HG03571 (cell line): ENCODE measurements at regions not wholly inside any gene's neighbourhood (a gene's known extent, or its start where the extent isn't known, plus 50 kb on each side); places are given as distances from the start of the nearest gene placed in this dataset.

Source experiments
- ATAC-seq: cut with Tn5 transposase; IDR thresholded peaks from one replicate; pipeline ENCODE4 v1.9.1; 2021; ENCODE audit not compliant: unreplicated experiment

DNA sequence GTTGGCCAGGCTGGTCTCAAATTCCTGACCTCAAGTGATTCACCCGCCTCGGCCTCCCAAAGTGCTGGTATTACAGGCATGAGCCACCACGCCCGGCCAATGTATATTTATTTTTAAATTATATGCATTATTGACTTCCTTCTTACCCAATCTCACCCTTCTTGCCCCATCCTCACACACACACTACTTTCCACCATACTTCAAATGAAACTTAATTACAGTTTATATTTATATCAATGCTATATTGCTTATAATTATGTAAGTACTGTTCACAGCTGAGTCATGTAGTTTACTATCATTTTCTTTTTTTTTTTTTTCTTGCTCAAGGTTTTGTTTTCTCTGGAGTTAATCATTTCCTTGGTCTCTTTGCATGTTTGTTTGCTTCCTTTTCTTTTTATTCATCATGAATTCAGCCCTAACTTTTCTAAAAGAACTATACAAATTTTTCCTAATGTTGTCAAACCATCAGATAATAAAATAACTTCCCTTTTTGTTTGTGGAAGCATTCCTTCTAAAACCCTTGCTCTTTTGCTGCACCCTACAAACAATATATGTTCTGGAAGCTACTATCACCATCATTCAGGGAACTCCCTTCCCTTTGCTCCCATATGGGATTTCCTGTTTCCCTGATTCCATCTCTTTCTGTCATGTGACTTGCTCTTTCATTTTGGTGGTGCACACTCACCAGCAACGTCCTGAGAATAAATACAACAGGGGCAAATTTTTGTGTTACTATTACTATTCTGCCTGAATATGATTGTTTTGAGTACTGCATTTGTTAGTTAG, 201.7 kb upstream of the SASH1 start:
- ATAC-seq, result no peak

DNA sequence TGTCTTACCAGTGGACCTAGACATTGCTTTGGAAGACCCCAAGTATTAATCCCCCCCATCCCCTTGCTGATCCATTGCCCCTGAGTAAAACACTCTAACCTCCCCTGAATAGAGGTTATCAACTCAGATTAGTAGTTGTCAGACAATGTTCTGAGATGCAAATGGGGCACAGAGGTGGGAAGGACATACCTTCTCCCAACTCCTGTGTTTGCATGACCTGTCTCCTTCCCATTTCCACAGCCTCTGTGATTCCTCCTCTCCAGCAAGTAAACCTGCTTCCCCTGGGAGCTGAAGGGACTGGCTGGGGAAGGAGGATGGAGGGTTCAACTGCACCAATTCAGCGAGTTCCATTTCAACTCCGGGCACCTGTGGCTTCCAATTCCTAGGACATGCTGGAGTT, 199.8 kb upstream of the SASH1 start:
- no peak for ATAC-seq

DNA sequence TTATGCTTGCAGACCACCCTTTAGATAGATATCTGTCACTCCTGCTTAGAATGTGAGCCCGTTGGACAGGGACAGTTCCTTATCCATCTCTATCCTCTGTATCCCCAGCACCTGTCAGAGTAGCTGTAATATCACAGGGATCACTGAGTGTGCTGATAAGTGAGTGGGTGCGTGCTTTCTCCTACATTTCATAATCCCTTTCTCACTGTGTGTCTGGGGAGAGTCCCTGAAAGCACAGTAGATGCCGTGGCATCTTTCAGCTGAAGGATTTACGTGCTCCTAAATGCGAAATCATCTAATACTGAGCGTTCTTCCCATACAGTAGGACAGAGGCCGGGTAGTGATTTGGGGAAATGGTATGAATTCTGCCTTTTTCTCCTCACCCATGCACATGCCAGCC, 198.9 kb upstream of the SASH1 start:
- no peak for ATAC-seq

DNA sequence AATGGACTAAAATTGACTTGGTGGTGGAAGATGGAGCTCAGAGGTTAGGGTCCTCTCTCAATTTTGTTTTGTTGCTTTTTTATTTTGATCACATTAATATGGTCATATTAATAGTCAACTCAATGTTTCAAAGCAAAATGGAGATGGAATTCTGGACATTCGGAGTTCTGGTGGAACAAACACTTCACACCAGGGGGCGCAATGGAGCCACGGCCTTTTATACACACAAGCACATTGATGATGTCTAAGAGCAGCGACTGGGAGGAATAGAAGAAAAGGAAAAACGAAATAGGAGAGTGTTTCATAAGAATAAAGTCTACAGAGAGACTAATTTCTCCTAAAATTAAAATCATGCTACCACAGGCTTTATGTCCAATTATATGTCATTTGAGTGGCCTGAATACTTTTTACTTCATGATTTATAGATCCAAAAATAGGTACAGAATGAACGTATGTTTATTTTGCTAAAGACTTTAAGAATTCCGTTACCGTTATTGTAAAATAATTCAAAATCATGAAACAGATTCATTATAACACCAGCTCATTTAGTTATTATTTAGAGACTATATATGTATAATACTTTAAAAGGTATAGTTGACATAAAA, 197.6 kb upstream of the SASH1 start:
- peak; percentile 80 for ATAC-seq

DNA sequence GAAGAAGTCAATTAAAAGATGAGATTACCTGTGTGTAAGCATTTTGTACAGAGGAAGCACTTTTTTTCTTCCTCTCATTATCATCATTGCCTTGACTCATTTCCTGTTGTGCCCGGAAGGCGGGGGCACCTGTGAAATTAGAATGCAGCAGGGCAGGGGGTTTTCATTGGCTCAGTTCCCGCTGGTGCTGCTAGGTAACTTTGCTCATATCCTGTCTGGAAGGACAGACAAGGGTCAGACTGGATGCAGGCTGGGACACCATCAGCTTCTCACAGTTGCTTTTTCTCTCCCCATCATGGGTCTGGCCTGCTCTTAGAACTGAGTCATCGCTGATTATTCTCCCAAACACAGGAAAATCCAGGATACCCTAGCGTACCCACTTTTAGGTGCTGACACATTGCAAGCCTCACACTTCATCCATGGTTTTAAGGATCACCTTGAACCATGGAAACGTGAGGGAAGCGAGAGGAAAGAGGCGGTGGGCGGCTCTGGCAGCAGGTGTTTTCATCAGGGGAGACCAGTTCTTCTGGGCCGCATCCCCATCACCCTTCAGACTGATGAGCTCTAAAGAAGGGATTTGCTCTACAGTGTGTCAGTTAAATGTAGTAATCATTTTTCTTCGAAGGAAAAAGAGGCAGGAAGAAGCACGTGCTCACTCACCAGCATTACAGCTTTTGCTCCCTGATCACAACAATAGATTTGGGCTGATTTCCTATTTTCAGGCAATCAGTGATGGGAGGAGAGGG, 195.7 kb upstream of the SASH1 start:
- no peak for ATAC-seq

DNA sequence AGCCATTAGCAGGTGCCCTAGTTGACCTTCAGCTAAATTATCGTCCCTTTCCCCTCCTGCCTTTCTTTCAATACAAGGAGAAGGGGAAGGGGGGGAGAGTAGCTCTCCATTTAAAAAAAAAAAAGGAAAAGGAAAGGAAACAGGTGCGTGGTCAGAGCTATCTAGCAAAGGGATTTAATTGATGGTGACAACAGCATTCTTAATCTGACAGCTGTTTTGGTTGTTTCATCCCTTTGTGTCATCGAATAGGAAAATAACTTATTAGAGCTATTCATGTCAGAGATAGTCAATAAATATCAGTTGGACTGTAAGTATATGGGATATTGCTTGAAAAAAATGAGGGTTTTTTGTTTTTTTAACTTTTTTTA, 195.2 kb upstream of the SASH1 start:
- no peak for ATAC-seq

DNA sequence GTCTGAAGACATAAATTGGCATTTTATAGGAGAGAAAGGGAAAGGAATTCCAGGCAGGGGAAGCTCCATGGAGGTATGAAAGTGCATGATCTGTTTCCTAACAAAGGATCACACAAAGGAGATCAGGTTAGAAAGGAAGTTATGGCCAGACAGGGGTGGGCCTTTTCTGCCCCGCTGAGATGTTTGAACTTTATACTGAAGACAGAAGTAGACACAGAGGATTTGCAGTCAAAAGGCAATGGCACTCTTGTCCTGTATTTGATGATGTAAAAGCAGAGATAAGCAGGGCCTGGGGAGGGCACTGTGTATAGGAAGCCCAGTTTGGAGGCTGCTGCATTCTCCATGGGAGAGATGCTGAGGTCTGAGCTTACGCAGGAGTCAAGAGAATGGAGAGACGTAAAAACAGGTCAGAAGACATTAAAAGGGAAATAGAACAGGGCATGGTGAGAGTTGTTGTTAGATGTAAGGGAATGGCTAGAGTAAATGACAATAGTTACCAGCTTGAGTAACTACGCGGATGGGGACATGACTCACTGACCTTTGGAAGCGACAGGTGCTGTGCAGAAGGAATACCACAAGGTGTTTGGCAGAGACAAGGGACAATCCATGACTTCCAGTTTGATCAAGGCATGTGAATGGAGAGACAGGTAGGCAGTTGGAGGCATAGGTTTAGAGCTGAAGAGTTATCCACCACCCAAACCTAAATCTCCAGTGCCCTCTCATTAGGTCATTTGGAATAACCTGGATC, 190.6 kb upstream of the SASH1 start:
- no peak for ATAC-seq

DNA sequence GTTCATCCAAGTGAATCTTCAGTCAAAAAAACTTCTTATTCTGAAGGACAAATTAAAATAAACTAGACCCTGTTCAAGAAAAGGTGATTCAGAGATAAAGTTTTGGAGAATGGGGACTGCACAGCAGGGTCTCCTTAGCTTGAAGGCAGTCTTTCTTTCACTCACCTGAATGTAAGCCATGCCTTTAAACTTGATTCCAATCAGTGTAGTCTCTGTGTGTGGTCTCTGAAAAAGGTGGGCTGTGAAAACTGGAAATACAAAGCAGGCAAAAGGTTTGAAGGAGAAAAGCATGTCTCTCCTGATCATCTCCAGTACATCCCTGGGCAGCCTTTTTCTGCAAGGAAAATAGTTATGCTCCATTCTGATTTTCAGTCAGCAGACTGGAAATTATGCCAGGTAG, 188.0 kb upstream of the SASH1 start:
- ATAC-seq, result no peak

DNA sequence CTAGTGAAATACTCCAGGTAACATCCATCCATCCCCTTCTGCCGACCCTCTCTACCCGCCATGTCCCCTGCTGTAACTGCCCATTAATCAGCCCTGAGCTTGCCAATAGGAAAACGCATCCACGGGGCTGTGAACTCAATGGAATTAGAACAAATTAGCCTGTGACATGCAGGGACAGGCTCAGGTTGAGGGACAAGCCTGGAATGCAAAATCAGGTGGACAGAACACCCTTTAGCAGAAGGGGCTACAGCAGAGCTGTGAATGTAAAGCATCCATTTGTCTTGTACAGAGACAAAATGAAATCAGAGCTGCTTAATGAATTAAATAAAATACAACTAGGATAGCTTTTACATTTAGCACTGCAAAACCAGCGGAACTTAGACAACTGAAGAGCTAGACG, 187.3 kb upstream of the SASH1 start:
- ATAC-seq, result no peak

DNA sequence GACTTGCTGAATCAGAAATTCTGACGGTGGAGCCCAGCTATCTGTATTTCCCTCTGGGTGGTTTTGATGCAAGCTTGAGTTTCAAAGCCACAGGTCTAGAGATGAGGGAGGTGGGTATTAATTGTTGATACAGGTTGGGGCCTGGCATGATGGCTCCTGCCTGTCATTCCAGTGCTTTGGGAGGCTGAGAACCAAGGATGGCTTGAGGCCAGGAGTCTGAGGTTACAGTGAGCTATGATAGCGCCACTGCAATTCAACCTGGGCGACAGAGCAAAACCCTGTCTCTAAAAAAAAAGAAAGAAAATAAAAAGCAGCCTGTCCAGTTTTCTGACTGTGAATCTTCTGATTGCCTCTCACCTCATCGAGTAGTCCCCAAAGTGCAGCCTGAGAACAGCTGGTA, 184.8 kb upstream of the SASH1 start:
- no peak for ATAC-seq

DNA sequence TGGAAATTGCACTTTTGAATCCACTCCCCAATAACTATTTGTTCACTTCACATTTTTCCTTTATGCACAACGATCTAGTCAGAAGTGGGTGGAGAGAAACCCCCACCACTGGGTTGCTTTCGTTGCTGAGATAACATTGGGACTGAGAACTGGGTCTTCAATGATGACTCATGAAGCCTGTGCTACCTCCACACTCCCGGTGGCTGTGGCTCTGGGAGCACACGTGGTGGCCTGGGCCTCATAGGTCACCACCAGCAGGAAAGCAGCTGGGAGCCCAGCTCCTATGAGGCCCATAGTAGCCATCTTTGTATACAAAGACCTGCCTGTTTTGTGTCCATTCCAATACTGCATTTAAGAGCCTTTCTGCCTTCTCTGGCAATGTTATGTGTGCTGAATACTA, 178.0 kb upstream of the SASH1 start:
- no peak for ATAC-seq

DNA sequence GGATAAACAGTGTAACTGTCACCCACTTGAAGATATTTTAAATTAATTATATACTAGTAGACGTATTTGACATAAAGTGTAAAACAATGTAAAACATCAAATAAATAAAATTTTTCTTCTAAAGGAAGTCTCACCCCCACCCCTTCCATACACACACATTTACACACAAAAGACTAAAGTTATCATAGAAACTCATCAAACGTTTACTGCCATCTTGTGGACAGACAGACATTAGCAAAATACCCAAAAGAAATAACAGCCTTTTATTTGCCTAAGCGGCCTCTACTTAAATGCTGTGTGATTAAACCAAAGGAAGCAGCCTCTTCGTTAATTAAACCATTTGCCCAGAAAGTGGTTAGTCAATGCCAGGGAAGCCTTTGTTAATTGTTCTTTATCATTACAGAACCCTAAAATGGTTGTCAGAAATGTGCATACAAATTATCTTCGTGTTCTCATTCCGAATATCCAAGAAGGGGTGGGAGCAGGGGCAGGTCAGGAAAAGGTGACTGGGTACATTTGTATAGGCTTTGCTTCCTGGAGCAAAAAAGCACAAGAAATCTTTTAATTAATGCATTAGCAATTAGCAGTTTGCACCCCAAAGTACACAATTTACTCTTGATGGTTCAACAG, 176.2 kb upstream of the SASH1 start:
- ATAC-seq, result no peak

DNA sequence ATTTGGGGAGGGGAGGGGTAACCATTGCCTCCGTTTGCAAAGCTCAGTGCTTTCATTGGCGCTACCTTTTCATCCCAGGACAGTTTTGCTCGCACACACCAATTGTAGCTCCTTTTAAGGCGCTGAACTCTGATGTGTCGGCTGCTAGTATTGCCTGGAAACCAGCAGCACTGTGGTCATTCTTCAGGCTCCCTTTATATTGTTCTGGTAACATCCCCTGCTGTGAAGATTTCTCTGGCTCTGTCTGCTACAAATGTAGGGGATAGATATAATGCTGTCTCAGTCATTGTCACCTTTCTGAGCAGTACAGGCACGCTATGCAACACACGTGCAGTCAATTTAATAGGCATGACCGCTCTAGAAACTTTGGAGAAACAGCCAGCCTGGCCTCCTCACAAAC, 172.9 kb upstream of the SASH1 start:
- no peak for ATAC-seq

DNA sequence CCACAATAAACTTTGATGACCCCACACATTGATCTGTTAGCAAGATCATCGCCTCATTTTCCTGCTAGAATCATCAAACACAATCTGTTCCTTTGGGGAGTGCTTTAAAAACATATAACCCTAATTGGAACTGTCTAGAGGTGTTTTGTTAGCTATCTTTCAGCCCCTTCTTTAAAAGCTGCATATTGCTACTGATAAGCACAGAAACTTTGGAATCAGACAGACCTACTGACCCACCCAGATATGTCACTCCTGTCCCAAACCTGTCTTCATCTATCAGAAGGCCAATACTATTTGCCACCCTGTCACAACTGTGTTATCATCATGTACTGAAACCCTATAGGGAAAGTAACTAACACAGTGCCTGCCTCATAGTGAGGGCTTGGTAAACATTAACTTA, 172.4 kb upstream of the SASH1 start:
- ATAC-seq, result no peak

DNA sequence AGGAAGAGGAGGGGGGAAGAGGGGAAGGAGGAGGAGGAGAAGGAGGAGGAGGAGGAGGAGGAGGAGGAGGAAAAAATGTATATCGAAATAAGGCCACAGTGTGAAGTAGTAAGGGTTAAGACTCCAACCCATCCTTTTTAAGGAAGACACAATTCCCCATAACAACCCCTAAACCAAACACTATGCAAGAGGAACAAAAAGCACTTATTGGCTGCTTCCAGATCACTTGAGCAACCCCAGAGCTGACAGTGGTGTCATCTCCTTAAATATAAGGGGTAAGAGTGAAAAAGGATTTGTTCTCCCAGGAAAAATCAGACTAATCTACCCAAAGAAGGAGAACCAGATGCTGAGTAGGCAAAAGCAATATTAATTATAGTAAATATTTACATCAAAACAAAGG, 169.1 kb upstream of the SASH1 start:
- no peak for ATAC-seq

DNA sequence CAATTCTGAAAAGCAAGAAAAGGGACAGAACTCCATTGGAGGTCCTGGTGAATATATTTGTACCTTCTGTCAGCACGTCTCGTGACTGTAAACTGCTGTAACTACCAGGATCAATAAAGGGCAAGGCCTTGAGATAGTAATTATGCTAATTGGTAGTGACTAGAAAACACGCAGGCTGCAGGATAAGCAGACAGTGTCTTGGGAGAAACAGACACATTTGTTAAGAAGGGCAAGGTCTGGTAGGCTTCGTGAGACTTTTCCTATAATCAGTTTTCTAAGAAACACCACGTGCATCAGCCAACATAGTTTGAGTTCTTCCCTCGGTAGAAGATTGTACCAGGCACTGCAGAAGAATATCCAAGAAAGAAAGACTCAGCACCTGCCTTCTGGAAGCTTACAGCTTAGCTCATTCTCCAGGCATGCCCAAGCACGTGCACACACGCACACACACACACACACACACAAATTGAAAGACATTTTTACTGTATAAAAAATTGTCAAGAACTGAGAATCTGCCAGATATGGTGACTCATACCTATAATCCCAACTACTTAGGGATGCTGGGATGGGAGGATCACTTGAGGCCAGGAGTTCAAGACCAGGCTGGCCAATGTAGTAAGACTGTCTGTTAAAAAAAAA, 167.0 kb upstream of the SASH1 start:
- no peak for ATAC-seq

DNA sequence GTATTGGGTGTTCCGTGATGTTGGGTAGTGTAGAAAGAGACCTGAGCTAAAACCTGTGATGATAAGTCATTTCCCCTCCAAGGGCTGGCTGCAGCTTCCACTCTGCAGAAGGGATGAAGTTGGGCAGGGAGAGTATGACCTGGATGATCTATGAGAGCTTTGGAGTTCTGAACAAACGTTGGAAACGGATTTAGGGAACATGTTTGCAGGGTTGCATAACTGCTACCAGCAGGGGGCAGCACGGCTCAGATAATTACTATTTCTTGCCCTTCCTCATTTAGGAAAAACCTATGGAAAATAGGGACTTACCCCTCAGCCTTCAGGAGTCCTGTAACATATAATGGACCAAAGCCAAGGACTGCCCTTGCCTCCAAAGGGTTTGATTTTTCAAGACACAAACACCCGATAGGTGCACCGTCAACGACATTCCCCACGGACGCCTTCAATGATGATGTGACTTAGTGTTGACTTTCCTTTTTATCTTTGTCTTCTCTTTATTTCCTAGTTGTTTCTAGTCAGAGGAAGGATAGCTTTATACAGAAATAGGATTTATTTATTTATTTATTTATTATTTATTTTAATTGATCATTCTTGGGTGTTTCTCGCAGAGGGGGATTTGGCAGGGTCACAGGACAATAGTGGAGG, 164.9 kb upstream of the SASH1 start:
- ATAC-seq, result no peak

DNA sequence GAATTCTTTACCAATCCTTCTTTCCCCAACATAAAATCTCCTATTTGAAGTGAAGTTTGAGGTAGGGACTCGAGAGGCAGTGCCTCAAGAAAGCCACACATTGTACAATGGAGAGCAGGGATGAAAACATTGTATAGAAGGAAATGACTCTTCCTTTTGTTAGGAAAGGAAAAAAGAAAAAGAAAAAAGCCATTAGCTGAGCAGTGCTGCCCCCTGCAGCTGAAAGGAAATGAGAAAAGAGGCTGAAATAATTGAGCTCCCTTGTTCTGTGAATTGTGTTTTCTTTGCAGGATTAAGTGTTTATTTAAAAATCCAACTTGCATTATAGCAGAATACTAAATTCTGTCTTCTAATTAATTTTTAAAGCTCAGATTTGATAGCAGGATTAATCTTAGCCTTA, 162.9 kb upstream of the SASH1 start:
- ATAC-seq, result no peak

DNA sequence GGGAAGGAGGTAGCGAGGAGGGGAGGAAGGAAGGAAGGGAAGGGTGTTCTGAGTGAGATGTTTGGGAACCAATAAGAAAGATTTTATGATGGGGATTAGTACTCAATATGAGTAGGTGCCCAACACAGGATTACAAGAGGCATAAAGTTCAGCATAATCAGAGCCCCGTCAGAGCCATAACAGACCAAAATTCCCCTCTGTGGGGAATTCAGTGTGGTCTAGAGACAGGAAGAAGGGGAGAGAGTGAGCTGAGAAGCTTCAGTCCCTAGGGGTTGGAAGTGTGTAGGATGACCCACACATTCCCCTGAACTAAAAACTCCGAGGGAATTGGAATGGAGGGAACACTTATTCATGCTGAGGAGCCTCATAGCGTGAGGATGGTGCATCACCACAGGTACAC, 160.3 kb upstream of the SASH1 start:
- no peak for ATAC-seq

DNA sequence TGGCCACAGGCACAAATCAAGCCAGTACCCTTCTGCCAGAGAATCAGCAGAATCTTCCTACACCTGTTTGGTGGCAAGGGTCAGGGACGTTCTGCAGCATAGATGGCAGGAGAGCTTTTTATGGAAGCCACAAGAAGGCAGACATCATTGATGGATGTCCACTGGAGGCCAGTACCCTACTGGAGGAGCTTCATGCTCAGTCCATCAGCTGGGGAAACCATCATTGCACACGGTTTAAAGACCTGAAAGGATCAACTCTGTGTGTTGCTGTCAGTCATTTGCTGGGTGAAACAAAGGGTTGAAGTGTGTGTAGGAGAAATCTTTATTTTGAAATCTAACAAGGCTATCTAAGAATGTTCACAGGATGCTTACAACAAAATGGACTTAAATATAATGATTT, 158.9 kb upstream of the SASH1 start:
- no peak for ATAC-seq
